Activated B cell treated with CpG ODN at 0.5 μM for 24 hours (primary cell): ENCODE measurements at regions not wholly inside any gene's neighbourhood (a gene's known extent, or its start where the extent isn't known, plus 50 kb on each side); places are given as distances from the start of the nearest gene placed in this dataset.

Experiments used
- ATAC-seq: fragments of 200-7000 bp; cut with Tn5 transposase; one replicate; pipeline ENCODE4 v1.10.0; 2021; ENCODE audit warnings: low read depth, mild to moderate bottlenecking, moderate library complexity
- CTCF ChIA-PET: fragments of 350-600 bp; sonication (Branson Sonifier 250); formaldehyde crosslinking; loops from one replicate; lab custom pipeline; 2021; ENCODE audit warnings: antibody characterized with exemption; lab: Charles Lee
- POLR2A ChIA-PET: fragments of 350-600 bp; sonication (Branson Sonifier 250); formaldehyde crosslinking; loops from one replicate; lab custom pipeline; 2021; ENCODE audit warnings: antibody characterized with exemption; lab: Charles Lee
- DNase-seq: peaks from one replicate; pipeline ENCODE4 v3.0.0; 2022
- H3K27ac Mint-ChIP-seq: one replicate; pipeline ENCODE4 v1.8.0; 2020; ENCODE audit warnings: mixed read lengths
- H3K27me3 Mint-ChIP-seq: one replicate; pipeline ENCODE4 v1.8.0; 2021; ENCODE audit warnings: mixed read lengths
- H3K36me3 Mint-ChIP-seq: one replicate; pipeline ENCODE4 v1.8.0; 2021; ENCODE audit warnings: low read depth, mixed read lengths
- H3K4me1 Mint-ChIP-seq: one replicate; pipeline ENCODE4 v1.8.0; 2021; ENCODE audit warnings: mixed read lengths
- H3K4me3 Mint-ChIP-seq: one replicate; pipeline ENCODE4 v1.8.0; 2020; ENCODE audit warnings: mild to moderate bottlenecking, mixed read lengths
- H3K9me3 Mint-ChIP-seq: one replicate; pipeline ENCODE4 v1.8.0; 2020; ENCODE audit warnings: mixed read lengths
- intact Hi-C: fragments of 100-400 bp; cut with micrococcal nuclease; formaldehyde crosslinking; loops from one replicate; pipeline ENCODE4 v1.15.1; 2024
- TF ChIP-seq, protein P1 (sequence below): fragments of 200-600 bp; IDR thresholded peaks from one replicate; pipeline ENCODE4 v1.8.0; 2022; ENCODE audit warnings: antibody characterized with exemption, mild to moderate bottlenecking

DNA sequence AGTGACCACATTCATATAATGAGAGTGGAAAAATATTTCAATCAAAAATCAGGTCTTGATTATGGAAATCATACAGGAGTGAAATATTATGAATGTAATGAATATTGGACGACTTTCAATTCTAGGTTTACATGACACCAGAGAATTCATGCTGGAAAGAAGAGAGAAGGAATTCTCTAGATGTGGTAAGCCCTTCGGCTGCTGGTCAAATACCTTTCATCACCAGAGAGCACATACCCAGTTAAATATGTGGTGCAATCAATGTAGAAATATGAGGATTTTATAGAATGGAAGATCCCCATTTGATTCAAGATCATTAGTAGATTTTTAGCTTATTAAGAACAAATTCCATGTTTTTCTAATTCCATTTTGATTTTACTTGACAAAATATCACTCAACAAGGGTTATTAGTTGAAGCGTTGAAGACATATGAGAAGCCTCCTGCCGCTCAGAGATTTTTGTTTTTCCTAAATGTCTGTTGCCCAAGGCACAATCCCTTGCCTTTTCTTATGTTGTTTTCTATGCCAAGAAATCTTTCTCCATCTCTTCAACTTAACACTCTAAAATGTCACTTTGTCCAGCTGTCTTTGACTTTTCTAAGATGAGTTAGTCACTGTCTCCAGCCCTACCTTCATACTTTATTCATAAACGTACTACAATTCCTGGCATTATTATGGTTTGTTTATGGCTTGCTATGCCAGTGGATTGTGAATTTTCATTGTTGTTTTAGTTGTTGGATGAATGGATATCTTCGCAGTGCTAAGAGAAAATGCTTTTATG lies 72.8 kb upstream of the ZDHHC17 start:
- H3K4me3 Mint-ChIP-seq, result no peak overlapping the region
- no peak overlapping the region for H3K27ac Mint-ChIP-seq
- TF ChIP-seq, protein P1, sequence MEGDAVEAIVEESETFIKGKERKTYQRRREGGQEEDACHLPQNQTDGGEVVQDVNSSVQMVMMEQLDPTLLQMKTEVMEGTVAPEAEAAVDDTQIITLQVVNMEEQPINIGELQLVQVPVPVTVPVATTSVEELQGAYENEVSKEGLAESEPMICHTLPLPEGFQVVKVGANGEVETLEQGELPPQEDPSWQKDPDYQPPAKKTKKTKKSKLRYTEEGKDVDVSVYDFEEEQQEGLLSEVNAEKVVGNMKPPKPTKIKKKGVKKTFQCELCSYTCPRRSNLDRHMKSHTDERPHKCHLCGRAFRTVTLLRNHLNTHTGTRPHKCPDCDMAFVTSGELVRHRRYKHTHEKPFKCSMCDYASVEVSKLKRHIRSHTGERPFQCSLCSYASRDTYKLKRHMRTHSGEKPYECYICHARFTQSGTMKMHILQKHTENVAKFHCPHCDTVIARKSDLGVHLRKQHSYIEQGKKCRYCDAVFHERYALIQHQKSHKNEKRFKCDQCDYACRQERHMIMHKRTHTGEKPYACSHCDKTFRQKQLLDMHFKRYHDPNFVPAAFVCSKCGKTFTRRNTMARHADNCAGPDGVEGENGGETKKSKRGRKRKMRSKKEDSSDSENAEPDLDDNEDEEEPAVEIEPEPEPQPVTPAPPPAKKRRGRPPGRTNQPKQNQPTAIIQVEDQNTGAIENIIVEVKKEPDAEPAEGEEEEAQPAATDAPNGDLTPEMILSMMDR, result no peak
- ATAC-seq (no peak), DNase-seq (no peak)
- POLR2A ChIA-PET, result no interaction called here
- no peaks in the 10 kb centered on the region for H3K9me3 Mint-ChIP-seq
- CTCF ChIA-PET, result no interaction called here
- H3K4me1 Mint-ChIP-seq, result no peaks in the 10 kb centered on the region
- intact Hi-C loops, result no loop called here
- H3K36me3 Mint-ChIP-seq, result no peaks in the 10 kb centered on the region
- no peaks in the 10 kb centered on the region for H3K27me3 Mint-ChIP-seq

DNA sequence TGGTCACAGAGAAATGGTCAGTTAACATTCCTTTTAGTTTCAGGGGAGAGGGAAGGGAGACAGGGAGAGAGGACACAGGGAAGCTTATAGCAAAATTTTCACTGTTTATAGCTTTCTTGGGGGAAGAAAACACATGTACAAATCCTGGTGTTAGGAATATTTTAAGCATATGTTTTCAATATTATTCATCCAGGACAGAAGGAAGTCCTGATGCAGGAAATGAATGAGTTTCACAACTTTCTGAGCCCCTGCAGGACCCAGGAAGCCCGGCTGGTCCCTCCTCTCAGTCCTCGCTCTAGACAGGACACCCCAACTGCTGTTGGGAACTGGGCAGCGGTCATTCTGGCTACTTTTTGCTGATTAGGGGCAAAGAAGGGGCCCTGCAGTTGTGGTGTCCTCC lies 71.1 kb upstream of the ZDHHC17 start:
- no peak for ATAC-seq
- Mint-ChIP-seq H3K9me3 (no peaks in the 10 kb centered on the region), H3K27ac (no peak overlapping the region), H3K4me3 (no peak overlapping the region), H3K27me3 (no peaks in the 10 kb centered on the region), H3K36me3 (no peaks in the 10 kb centered on the region), H3K4me1 (no peaks in the 10 kb centered on the region)
- TF ChIP-seq, protein P1, result no peak
- no peak for DNase-seq
- intact Hi-C loops, result no loop called here
- POLR2A ChIA-PET, result no interaction called here
- CTCF ChIA-PET, result no interaction called here

DNA sequence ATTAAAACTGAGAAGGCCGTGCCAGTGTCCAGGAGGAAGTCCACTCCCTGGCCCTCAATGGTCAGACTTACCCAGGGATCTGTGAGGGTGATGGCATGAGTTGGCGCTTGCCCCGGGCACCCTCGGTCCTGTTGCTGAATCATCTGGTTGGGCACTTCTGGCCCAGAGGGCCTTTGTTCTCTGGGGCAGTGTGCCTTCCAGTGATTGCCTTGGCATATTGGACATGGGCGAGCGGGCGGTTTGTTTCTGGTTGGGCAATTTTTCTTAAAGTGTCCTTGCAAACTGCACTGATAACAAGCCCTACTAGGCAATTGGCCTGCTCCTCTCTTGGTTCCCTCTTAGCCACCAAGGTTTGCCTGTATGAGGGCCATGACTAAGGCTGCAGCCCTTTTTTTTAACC lies 69.5 kb upstream of the ZDHHC17 start:
- DNase-seq (no peak), ATAC-seq (no peak)
- no peak overlapping the region for H3K4me3 Mint-ChIP-seq
- no peaks in the 10 kb centered on the region for H3K27me3 Mint-ChIP-seq
- CTCF ChIA-PET, result no interaction called here
- H3K27ac Mint-ChIP-seq, result no peak overlapping the region
- H3K36me3 Mint-ChIP-seq, result no peaks in the 10 kb centered on the region
- TF ChIP-seq, protein P1, result no peak
- POLR2A ChIA-PET, result no interaction called here
- no peaks in the 10 kb centered on the region for H3K4me1 Mint-ChIP-seq
- intact Hi-C loops, result no loop called here
- H3K9me3 Mint-ChIP-seq, result no peaks in the 10 kb centered on the region

DNA sequence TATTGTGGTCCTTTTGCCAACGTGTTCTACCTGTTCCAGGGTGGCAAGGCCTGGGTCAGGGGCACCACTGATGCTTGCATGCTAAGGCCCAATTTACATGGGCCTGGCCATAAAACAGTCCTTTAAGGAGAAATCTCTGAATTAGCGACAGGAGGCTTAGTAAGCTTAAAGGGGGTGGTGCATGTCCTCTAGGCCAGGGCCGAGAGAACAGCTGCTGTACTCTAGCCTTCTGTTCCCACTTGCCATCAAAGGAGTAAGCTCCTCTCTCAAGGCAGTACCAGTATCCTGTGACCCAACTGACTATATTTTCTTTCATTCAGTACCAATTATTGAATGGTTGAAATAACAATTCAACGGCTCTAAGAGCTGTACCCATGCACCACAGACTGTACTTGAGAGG lies 67.7 kb upstream of the ZDHHC17 start:
- H3K27ac Mint-ChIP-seq, result no peak overlapping the region
- H3K27me3 Mint-ChIP-seq, result no peaks in the 10 kb centered on the region
- no peak overlapping the region for H3K4me3 Mint-ChIP-seq
- ATAC-seq (no peak), DNase-seq (no peak)
- TF ChIP-seq, protein P1, result no peak
- CTCF ChIA-PET, result no interaction called here
- no peaks in the 10 kb centered on the region for H3K4me1 Mint-ChIP-seq
- intact Hi-C loops, result no loop called here
- POLR2A ChIA-PET, result no interaction called here
- no peaks in the 10 kb centered on the region for H3K9me3 Mint-ChIP-seq
- H3K36me3 Mint-ChIP-seq, result no peaks in the 10 kb centered on the region

DNA sequence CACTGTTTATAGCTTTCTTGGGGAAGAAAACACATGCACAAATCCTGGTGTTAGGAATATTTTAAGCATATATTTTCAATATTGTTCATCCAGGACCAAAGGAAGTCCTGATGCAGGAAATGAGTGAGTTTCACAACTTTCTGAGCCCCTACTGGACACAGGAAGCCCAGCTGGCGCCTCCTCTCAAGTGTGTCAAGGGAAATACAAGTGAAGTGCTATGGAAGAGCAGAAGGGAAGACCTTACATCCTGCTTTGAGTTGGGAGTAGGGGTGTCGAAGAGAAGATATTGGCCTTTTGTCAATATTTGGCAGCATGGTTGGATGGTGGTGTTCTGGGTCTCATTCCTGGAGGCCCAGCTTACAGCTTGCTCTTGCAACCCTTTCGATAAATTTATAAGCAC lies 66.1 kb upstream of the ZDHHC17 start:
- CTCF ChIA-PET, result interaction anchor here (1.0 kb wide), 1 partner anchor 76 kb away, joined by 3 read pairs; no protein-coding TSS in a partner anchor
- TF ChIP-seq, protein P1, result no peak
- no peaks in the 10 kb centered on the region for H3K36me3 Mint-ChIP-seq
- H3K4me3 Mint-ChIP-seq, result no peak overlapping the region
- intact Hi-C loops, result no loop called here
- H3K27me3 Mint-ChIP-seq, result no peaks in the 10 kb centered on the region
- DNase-seq (no peak), ATAC-seq (no peak)
- H3K4me1 Mint-ChIP-seq, result no peaks in the 10 kb centered on the region
- no peak overlapping the region for H3K27ac Mint-ChIP-seq
- no peaks in the 10 kb centered on the region for H3K9me3 Mint-ChIP-seq
- POLR2A ChIA-PET, result no interaction called here
